NCI-H69 (cell line): ENCODE measurements at regions not wholly inside any gene's neighbourhood (a gene's known extent, or its start where the extent isn't known, plus 50 kb on each side); places are given as distances from the start of the nearest gene placed in this dataset.
A peak's percentile ranks its signal among the peaks of the same experiment; 100 is the strongest.

ENCODE experiments used
- DNase-seq: peaks from one replicate; lab custom pipeline; 2025; lab: John Stamatoyannopoulos, UW

DNA sequence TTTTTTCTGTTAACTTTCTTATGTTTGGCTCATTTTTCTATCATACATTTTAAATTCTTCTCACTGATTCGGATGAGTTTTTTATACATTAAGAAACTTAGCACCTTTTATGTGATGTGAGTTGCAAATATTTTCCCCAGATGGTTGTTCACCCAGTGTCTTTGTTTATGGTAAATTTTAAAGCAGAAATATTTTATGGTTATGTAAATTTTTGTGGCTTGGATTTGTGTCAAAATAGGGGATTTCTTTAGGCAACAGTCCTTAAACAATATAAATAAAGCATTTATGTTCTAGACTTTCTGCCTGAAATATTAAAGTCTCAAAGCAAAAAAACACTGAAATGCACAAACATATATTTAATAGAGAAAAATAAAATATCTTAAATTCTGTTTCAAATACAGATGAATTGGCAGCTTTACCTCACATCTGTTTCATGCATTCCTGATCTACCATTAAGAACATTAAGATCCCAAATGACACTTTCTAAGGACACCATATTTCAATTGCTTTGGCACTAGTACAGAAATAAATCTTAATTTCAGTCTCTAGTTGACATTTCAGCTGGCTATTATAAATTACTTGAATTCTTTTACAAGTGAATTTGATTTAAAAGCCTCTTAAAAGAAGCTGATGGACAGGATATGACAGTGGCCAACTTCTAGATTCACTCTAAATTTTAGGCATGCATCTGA is 646.6 kb downstream of the HACE1 start:
- no peak for DNase-seq

GRCh38 chr6:104207635-104208034 is 652.1 kb downstream of the HACE1 start:
- DNase-seq = no peak

DNA sequence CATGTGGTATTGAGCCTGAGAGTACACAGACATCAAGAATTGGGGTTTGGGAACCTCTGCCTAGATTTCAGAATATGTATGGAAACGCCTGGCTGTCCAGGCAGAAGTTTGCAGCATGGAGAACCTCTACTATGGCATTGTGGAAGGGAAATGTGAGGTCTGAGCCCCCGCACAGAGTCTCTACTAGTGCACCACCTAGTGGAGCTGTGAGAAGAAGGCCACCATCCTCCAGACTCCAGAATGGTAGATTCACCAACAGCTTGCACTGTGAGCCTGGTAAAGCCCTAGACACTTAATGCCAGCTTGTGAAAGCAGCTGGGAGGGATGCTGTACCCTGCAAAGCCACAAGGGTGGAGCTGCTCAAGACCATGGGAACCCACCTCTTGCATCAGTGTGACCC is 658.2 kb downstream of the HACE1 start:
- no peak for DNase-seq

DNA sequence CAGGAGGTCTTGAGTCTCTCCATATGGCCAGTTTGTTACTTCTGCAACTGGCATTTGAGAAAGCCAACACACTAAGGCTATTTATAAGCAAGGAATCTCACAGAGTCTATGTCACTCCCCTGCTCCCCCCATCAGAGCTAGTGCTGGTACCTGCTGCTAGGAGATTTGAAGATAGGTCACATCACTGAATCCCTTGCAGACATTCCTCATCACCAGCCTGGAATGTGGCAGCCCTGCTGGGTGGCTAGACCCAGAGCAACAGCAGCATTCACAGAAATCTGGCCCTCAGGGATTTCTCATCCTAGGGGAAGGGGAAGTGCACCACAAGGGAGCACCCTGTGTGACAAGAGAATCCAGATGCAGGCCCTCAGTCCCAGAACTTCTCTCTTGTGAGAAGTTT is 672.1 kb downstream of the HACE1 start:
- no peak for DNase-seq

GRCh38 chr6:104186831-104187230 is 672.9 kb downstream of the HACE1 start:
- DNase-seq = no peak

DNA sequence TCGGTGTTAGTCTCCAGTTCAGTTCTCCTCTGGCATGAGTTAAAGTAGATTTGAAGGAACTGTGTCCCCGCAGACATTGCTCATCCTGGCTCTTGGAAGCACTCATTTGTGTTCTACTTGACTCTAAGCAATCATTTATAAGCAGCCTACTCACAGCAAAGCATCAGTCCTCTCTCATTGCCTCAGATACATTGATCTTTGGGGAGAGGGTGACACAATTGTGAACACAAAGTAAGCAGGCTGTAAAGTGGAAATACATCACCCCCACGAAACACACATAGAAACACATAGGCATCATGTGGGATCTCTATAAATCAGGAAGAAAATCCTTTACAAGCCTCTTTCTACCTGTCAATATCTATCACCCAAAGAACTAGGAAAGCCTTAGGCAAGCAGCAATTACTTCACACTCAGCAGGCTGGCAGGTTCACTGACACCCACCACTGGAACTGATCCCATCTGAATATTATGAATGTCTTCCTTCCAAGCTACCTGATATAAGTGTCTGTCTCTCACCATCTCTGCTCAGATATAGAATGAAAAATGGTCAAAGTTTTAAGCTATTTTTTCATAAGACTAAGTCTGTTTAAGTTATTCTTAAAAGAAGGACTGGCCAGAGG is 675.8 kb downstream of the HACE1 start:
- DNase-seq = no peak

DNA sequence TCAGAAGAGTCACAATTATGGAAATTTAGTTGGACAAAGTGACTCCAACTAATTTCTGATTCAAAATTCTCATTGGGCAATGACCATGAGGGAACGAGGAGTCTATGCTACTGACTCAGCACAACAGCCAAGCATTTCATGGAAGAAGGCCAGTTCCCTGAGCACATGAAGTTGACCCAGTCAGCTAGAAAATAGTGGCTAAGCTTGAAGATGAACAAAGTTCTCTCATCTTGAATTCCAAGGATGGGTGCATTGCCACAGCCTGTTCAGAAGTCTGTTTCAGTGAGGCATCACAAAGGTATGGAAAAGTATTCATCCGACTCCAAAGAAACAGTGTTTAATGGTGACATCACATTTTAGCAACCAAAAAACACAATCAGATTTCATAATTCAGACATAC is 676.9 kb downstream of the HACE1 start:
- no peak for DNase-seq

DNA sequence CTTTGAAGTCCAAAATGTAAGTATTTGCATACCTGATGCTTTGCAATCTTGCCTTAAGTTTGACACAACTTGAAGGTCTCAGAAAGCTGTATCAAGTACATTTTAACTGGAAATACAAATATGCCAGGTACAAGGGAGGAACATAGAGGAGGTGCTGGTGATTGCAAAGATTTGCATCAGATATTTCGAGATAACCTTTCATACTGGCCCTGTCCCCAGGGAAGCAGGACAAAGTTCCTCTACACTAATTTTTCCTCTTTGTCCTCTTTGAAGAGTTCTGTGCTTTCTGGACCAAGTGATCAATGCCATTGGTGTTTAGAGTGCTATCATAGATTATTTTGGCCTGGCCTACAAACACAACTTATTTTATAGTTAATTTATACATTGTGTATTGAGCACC is 686.1 kb downstream of the HACE1 start:
- DNase-seq = no peak

- DNase-seq = no peak
These were observed 689.3 kb downstream of the HACE1 start for GRCh38 chr6:104170401-104170800.

DNA sequence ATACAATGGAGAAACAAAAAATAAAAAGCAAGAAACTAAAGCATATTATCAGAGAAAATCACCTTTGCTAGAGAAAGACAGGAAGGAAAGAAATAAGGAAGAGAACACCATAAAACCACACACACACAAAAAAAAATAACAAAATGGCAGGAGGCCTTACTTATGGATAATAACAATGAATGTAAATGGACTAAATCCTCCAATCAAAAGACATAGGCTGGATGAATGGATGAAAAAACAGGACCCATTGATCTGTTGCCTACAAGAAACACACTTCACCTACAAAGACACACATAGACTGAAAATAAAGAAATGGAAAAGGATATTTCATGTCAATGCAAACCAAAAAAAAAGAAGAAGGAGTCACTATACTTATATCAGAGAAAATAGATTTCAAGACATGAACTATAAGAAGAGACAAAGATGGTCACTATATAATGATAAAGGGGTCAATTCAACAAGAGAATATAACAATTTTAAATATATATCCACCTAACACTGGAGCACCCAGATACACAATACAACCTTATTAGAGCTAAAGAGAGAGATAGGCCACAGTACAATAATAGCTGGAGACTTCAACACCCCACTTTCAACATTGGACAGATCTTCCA is 693.6 kb downstream of the HACE1 start:
- no peak for DNase-seq

DNA sequence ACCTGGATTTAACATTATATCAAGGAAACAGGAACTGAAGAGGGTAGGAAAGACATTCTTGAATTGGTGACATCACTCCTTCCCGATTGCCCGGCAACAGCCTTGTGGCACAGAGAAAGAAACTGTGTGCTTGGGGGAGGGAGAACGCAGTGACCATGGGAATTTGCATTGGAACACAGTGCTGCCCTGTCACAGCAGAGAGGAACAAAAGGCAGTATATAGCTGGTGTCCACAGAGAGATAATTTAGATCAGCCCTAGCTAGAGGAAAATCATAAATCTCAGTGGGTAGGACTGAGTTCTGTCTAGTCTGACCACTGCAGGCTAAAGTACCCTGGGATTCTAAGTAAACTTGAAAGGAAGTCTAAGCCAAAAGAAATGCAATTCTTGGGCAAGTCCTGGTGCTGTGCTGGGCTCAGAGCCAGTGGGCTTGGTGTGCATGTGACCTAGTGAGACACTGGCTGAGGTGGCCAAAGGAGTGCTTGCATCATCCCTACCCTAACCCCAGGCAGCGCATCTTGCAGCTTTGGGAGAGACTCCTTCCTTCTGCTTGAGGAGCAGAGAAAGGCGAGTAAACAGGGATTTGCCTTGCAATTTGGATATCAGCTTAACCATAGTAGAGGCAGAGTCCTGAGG is 697.6 kb downstream of the HACE1 start:
- no peak for DNase-seq

- no peak for DNase-seq
These were observed 700.6 kb downstream of the HACE1 start for GRCh38 chr6:104159045-104159618.

- no peak for DNase-seq
These were observed 716.0 kb downstream of the HACE1 start for GRCh38 chr6:104143757-104144156.

DNA sequence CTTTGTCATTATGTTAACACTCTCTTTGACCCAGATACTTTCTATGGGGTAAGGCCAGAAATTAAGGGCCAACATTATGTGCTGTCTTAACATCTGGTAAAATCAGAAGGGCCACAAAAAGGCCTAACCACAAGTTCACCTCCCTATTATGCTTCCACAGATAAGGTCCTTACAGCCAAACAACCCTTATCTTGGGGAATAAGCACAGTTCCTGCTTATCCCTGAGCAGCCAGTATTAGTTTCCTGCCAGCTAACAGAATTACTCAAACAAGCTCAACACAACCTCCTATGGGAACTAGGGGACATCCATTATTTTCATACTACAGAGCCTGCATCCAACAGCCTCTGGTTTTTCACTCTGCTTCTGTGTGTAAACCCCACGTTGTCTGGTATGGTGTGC is 724.8 kb downstream of the HACE1 start:
- no peak for DNase-seq

DNA sequence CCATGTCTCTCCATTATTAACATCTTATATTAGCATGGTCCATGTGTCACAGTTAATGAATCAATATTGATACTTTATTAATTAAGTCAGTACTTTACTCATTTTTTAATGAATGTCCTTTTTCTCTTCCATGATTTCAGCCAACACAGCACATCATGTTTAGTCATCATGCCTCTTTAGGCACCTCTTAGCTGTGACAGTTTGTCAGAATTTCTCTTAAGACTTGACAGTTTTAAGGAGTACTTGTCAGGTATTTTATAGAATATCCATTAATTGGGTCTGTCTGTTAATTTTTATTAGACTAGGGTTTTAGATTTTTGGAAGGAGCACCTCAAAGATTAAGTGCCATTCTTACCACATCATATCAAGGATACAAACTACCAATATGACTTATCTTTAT is 729.4 kb downstream of the HACE1 start:
- DNase-seq = no peak

DNA sequence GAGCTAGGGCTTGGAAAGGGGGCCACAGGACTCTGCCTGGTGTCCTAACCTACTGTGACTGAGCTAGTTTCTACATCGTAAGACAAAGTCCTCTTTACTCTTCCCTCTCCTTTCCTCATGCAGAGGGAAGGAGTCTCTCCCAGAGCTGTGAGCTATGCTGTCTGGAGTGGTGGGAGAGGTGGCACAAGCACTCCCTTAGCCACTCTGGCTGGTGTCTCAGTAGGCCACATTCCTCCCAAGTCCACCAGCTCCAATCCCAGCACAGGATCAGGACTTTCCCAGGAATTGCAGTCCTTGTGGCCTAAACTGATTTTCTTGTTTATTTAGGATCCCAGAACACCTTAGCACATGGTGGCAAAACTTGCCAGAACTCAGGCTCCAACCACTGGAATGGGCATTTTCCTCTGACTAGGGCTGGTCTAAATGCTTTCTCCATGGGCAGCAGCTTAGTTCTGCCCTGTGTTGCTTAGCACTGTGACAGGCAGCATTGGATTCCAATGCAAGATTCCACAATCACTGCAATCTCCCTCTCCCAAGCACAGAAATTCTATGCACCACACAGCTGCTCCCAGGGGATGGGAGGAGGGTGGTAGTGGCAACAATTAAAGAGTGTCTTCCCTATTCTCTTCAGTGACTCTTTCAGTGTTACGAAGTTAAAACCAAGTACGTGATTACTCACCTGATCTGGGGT is 733.3 kb downstream of the HACE1 start:
- no peak for DNase-seq

DNA sequence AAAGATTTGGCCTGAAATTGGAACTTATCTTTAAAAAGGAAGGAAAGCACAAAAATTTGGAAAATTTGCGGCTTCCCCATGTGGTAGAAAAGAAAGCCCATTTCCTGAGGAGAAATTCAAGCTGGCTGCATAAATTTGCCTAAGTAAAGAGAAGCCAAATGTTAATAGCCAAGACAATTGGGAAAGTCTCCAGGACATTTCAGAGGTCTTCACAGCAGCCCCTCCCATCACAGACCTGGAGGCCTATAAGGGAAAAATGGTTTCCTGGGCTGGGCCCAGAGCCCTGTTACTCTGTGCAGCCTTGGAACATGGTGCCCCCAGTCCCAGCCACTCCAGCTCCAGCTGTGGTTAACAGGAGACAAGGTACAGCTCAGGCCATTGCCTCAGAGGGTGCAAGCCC is 736.5 kb downstream of the HACE1 start:
- no peak for DNase-seq

DNA sequence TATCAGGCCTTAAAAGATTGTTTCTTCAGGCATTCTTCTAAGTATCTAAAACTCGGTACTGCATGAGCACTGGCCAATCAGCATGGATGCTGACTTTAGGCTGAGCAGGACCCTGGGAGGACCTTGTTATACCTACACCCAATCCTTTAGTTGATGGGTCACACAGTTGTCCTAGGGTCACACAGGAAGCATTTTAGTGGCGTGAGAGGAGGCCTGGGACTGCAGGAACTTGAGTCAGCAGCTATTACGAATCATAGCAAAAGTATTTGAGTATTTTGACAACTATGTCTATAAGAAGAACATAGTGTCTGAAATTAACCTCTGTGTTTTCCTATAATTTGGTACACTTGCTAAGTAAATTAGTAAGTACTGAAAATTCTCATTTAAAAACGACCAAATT is 741.4 kb downstream of the HACE1 start:
- DNase-seq = no peak

- no peak for DNase-seq
These were observed 749.9 kb downstream of the HACE1 start for GRCh38 chr6:104109806-104110205.

DNA sequence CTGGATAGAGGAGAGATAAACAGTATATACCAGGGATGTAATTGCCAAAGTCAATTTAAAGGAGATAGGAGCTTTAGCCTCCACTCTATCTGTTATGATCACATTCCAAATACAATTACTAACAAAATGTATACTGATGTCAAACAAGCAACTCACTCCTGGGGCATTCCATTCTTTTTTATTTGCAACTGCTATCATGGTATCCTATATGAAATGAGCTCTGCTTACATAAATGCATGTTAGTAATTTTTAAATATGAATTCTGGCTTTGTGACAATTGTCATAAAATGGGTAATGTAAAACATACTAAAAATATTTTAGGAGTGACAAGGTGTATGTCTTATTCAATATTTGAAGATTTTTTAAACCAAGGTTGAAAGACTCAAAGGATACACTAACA is 751.1 kb downstream of the HACE1 start:
- DNase-seq = no peak

GRCh38 chr6:104095661-104096416 is 763.9 kb downstream of the HACE1 start:
- DNase-seq = peak; percentile 78
